Right renal pelvis (tissue), 4 donors: ENCODE measurements at regions not wholly inside any gene's neighbourhood (a gene's known extent, or its start where the extent isn't known, plus 50 kb on each side); places are given as distances from the start of the nearest gene placed in this dataset.
"Not testable (repeated sequence)": the region's sequence is repeated elsewhere in the genome, so short reads cannot be mapped to it uniquely, and the experiment has no call there.

Experiments used
- DNase-seq, 4 donors: peaks; one replicate each; pipeline ENCODE4 v3.0.0-alpha.2; 2013; ENCODE audit warnings: low read depth in 4 of 4, low spot score in 3 of 4, missing footprints in 1 of 4

DNA sequence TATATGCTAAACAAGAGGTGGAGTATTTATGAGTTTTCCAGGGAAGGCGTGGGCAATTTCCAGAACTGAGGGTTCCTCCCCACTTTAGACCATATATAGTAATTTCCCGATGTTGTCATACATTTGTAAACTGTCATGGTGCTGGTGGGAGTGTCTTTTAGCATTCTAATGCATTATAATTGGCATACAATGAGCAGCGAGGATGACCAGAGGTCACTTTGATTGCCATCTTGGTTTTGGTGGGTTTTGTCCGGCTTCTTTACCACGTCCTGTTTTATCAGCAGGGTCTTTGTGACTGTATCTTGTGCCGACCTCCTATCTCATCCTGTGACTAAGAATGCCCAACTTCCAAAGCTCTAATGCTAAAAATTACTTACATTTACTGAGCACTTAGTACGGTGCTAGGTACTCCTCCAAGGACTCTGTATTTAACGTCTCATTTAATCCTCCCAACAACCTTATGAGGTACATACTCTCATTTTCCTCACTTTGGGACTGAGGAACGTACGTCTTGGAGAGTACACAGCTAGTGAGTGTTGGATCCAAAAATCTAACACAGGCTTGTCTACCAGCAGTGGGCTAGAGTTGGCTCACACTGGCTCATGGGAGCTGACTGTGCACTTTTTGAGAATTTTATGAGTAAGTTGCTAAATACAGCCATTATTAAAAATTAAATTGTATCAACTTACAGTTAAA, 144.8 kb upstream of the NEBL start:
- no peak for DNase-seq

DNA sequence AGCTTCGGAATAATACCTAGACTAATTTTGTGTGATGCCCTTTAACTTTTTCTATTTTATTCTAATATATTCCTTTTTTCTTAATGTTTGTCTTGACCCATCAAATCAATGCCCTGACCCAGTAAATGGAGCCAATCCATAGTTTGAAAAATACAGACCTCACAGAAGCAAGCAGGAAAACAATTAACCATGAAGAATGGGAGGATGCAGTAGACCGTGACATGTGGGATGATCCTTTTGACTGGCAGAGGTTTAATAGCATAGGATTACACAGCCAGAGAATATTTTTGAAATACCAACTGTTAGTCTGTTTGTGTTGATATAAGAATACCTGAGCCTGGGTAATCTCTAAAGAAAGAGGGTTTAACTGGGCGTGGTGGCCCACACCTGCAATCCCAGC, 142.6 kb upstream of the NEBL start:
- DNase-seq, result no peak

DNA sequence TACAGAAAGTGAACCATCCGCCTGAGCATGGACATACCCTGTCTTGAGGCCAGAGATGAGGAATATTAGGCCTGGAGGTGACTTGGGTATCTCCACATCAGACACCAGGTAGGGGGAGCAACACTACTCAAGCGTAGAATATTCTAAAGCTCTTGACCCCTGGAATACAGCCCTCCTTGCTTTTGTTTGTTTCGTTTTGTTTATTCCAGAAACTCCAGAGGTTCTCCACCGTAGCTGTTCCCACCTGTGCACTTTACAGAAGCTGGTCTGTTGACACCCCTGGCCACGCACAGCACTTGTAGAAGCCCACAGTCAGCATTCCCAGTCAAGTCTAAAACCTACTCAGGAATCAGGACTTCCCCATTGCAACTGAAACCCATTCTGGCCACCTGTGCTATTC, 139.6 kb upstream of the NEBL start:
- no peak for DNase-seq

DNA sequence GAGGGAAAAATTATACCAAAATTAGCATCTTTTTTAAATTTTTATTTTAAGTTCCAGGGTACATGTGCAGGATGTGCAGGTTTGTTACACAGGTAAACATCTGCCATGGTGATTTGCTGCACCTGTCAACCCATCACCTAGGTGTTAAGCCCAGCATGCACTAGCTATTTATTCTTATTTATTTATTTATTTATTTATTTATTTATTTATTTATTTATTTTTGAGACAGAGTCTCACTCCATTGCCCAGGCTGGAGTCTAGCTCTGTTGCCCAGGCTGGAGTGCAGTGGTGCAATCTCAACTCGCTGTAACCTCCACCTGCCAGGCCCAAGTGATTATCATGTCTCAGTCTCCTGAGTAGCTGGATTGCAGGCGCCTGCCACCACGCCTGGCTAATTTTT, 137.7 kb upstream of the NEBL start:
- not testable (repeated sequence) for DNase-seq

DNA sequence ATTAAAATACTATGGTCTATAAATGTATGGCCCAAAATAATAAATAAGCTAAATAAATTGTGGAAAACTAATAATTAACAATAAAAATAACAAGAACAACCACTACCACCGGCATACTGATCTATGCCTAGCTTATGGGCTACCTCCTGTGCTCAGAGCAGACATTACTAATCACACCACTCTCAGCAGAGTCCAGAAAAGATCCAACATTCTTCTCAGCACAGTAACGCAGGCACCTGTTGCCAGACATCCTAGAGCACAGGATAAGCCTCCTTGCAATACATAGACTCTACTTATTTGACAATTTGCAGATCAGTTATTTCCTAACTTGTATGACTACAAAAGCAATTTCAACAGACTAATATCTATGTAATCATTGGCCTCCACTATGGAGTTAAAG, 137.1 kb upstream of the NEBL start:
- no peak for DNase-seq

DNA sequence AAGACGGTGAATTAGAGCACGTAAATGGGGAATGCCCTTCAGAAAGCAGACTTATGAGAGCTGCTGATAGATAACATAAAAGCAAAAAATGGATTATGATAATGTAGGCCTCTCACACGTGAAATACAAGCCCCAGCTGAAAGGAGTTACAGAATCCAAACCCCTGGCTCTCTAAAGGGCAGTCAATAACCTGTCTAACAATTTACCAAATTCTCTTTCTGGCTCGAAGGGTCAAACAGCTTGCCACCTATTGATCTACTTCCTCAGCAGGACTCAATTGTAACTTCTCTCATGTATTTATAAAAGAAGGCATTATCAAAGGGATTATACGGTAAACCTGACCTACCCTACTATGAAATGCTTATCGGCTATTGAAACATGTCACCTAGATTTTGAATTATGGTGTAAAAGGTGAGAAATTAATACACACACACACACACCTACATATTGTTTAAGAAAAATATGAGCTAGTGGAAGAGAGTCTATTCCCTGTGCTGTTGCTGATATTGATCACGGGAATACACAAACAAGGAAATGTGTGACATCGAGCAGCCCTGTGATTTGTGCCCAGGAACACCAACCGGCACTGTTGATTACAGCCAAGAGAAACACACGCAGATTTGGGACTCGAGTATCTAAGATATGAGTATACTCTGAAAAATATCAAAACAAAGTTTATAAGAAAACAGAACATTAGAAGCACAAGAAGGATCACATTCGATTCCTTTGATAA, 135.6 kb upstream of the NEBL start:
- no peak for DNase-seq

DNA sequence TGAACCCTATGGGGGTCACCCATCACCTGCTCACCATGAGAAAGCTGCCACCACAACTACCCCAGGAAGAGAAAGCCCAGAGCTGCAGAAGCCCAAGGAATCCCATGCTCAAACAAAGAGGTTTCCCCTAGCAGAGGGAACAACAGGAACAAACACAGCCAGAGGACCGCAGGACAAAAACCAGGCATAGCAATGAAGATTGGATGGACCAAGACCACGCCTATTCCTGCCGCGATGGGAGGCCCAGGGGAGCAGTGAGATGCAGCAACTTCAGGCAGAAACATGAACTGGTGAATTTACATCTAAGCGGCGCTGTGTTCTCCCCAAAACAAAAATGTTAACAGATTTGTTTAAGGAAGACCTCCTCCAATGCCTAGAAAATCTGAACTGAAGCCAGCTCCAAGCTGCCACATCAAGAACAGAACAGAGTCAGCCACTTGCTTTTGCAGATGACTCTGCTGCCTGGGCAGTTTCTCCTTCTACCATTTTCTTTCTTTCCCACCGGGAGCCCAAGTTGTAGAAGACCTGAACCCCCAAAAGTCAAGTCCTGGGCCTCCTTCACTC, 134.2 kb upstream of the NEBL start:
- DNase-seq, result no peak

DNA sequence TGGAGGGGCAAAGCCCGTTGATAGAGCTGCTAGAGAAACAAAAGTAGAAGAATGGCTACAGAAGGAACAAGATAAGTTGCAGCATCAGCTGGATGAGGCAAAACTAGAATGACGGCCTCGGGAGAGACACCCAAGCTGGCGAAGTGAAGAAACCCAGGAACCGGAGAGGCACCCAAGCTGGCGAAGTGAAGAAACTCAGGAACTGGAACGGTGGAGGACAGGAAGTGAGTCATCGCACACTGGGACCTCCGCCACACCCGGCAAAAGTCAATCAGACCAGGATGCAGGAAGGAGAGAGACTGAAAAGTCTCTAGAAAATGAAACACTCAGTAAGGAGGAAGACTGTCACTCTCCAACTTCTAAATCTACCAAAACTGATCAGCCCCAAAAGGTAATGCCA, 133.0 kb upstream of the NEBL start:
- DNase-seq, result no peak

DNA sequence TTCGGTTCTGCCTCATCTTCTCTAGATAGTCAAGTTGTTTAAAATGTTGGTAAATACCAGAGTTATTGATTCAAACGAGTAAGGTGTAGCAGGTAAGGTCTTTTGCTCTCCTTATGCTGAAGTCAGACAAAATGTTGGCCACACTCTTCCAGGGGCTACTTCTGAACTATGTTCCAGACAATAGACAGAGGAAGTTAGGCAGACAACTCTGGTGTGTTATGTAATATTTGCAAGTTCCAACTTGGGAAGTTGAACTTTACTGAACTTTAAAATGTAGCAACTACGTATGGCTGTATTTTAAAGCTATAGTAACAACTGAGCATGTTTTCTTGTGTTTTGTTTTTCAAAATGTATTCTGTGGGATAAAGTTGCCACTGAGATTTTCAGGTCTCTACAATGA, 125.7 kb upstream of the NEBL start:
- no peak for DNase-seq

DNA sequence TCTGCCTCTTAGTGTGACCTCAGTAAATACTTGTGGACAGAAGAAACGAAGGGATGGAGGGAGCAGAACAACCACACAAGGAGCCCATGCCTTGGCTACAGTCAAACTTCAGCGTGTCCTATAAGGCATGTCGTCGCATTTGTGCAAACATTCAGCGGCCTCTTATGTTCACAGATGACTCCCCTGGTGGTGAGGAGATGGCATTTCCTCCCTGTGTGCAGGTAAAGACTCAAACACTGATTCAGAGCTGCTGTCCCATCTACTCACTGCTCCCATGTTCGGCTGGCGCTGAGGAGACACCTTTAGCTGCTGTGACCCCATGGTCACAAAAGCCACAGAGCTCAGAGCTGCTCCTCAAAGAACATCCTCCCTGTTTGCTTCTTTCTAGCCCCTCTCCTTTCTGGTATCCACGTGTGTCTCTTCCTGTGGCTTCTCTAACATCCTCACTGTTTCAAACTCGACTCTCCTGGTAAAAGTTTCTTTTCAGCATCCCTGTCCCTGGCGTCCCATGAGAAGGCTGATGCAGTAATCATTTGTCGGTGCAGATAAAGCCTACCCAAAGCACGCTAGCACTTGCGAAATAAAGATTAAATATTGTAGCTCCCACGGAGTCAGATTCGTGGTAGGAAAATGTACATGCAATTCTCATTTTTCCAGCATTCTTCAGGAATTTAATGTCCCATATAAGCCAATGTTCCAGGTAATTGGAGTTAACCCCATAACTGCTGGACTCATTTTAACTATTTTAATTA, 124.9 kb upstream of the NEBL start:
- DNase-seq, result no peak

DNA sequence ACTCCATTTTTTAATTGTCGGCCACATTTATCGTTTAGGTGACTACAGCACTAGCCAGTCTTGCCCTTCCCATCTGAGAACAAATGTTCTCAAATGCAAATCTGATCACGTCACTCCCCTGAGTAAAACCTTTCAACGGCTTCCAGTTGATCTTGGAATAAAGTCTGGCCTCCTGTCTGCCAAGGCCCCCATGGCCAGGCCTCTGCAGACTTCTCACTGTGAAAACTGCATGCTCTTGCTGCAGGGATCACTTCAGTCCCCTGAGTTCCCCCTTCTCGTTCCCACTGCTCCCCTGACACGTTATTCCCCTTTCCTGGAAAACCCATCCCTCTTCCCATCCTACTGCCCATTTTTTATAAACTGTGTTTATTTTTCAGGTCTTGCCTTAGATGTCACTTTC, 124.1 kb upstream of the NEBL start:
- no peak for DNase-seq

DNA sequence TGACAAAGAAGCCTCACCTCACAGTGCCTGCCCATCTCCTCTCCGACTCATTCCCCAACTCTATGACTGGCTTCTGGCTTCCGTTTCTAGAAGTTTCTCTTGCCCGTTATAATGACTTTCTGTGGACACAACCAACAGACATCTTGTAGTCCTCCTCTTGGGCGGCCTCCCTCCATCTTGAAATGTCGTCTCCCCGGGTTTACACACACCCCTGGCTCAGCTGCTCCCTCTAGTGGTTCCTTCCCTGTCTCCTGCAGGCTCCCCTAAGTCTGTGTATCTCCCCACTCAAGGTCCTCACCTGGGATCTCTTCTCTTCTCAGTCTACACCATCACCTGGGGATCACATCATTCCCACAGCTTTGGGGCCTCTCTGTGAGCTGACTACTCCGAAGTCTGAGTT, 123.4 kb upstream of the NEBL start:
- no peak for DNase-seq

DNA sequence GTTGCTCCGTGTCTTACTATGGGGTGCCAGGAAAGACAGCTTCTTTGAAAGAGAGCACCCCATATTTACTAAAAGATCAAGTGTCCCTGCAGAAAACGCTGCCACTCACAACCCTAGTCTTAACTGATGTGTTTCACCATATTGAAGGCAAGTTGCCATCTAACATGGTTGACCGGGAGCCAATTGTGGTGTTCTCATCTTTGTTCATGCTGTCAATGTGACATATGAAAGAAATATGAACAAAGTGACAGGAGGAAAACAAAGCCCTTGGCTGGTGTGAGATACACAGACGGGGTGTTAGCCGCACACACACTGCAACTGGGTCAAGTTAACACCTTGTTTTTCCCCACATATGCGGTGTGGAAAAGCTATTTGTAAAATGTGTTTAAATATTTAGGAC, 122.3 kb upstream of the NEBL start:
- no peak for DNase-seq

DNA sequence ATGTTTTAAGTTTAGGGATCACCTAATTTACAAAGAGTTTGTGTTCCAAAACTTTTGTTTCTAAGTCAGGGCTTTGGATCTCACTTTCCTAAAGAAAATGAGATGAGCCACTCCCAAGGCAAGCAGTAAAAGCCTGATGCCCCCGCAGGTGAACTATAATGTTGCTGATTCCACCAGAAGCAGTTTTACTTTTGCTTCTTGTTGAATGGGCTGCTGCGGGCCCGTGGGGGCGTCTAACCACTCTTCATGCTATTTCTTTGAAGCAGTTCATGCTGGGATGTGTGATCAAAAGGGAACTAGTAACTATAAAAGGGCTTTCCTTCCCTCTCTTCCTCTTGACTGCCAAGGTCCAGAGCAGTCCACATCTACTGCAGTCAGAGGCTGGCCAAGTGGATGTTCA, 118.7 kb upstream of the NEBL start:
- DNase-seq, result no peak

DNA sequence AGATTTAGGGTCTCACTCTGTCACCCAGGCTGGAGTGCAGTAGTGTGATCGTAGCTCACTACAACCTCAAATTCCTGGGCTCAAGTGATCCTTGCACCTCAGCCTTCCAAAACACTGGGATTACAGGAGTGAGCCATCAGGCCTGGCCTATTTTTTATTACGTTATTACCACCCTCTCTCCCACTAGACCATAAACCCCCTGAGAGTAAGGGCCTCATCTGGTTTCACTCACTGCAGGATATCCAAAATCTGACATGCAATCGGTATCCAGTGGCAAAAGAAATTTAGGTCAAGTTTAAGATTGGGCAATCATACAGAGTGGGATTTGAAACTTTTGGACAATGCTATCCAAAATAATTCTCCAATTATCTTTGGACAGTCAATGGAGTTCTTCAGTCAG, 117.0 kb upstream of the NEBL start:
- DNase-seq, result no peak

DNA sequence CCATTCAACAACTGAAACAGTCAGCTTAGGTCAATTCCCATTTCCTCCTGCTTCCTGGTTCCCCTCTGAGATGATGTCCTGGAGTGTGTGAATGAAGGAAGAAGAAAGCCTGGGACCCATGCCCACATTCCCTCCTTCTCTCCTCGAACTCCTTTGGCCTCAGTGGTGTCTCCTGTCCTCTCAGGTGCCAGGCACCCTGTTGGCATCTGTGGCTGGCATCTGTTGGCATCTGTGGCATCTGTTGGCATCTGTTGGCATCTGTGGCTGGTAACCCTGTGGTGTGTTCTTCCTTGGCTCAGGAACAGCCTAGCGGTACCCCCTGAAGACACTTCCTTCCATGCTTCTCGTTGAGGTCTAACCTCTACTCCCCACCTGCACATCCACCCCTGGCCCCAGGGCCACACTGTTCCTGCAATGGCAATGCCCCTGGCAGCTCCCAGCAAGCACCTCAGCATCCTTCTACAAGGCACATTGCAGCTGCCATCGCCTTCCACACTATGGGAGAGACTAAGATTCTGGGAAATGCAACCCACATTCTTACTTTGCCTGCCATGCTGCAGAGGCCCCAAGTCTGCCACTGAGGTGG, 114.4 kb upstream of the NEBL start:
- DNase-seq, result no peak

DNA sequence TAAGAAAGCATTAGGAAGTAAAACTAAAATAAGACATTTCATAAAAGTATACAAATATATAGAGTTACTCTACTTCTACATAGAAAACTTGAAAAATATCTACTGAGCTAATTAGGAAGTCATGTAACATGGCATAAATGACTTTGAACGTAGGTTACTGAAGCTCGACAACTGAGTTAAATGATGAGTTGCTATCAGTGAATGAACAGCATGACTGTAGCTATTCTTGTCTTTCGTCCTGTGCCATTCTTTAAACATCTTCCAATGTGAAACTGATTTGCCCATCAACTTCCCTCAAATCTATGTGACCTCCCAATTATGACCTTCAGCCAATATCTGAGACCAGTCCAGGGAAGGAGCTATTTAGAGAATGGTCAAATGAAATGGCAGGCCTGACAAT, 113.5 kb upstream of the NEBL start:
- DNase-seq, result no peak

DNA sequence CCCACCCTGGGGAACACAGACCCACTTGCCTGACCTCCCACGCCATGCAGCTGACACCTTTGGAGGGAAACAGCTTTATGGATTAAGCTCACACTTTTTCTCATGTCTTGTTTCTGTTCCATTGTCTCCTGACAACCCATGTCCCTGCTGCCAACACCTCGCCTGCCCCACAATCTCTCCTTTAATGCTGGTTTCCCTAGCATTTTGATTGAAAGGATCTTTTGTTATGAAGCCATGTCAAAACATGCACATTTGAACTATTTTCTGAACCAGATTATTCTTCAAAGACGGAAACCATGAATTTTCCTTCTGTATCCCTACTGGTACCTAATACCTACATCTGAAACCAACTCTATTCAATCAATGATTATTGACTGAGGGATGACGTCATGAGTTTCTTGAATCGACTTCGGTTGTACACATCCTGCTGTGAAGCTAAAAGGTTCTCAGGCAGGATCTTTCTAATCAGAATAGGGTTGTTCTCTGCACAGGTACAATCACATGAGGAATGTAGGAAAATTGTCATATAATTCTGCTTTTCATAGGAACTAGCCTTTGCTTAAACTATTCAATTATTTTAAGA, 106.2 kb upstream of the NEBL start:
- DNase-seq, result no peak

DNA sequence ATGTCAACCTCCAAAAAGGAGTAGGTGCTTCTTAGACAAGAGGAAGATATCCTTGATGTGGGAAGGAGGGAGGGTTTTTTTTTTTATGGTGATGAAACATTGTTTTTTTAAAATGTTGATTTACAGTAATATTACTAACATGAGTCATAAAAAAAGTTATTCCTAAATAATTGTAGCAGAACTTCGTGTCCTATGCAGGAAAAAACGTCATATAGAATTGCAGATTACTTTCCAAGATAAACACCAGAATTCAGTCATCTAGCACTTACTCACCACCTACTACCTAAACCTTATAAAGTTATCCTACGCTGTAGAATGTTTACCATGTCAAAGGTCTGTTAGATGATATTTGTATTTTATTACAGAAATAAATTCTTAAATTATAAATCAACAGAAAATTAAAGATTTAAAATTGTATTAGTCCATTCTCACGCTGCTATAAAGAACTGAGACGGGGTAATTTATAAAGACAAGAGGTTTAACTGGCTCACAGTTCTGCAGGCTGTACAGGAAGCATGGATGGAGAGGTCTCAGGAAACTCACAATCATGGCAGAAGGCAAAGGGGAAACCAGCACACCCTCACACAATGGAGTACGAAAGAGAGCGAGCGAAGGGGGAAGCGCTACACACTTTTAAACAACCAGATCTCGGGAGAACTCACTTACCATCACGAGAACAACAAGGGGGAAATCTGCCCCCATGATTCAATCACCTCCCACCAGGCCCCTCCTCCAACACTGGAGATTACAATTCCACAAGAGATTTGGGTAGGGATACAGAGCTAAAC, 105.2 kb upstream of the NEBL start:
- DNase-seq, result peak in 1 of 4 donors; percentile 22

DNA sequence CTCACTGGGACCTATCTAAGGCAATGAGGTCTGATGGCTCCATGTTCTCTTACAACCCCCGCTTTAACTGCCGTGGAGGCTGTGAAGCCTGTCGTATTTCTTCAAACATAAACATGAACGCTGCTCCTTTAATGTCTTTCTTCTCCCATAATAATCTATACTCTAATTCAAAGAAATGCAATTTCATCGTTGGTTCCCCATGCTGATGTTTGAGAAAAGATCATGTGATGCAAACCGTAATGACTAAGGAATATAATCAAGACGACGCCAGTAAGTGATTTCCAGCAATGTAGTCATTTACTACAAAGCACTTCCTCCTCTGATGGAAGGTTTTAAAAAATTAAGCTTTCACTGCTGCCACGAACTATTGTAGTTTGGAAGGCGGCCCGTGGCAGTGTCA, 102.6 kb upstream of the NEBL start:
- DNase-seq, result no peak
